ENCODE measurements at regions not wholly inside any gene's neighbourhood (a gene's known extent, or its start where the extent isn't known, plus 50 kb on each side); places are given as distances from the start of the nearest gene placed in this dataset.

DNA sequence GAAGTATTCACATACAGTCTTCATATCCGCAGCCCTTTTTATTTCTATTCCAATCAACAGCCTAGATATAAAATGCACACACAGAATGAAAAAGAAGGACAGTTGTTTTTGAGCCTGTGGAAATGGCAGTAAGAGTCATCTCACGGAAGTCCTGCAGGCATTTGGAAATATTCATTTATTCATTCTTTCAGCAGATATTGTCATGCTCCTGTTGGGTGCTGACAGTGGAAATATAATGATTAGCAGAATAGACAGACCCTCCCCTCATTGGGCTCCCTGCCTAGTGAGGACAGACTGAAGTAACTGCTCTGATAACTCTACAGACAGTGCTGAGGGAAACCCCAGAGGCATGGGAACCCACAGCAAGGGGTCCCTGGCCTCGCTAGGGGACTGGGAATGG is 392.3 kb downstream of the FOXO1 start:
- TF ChIP-seq, protein P1, sequence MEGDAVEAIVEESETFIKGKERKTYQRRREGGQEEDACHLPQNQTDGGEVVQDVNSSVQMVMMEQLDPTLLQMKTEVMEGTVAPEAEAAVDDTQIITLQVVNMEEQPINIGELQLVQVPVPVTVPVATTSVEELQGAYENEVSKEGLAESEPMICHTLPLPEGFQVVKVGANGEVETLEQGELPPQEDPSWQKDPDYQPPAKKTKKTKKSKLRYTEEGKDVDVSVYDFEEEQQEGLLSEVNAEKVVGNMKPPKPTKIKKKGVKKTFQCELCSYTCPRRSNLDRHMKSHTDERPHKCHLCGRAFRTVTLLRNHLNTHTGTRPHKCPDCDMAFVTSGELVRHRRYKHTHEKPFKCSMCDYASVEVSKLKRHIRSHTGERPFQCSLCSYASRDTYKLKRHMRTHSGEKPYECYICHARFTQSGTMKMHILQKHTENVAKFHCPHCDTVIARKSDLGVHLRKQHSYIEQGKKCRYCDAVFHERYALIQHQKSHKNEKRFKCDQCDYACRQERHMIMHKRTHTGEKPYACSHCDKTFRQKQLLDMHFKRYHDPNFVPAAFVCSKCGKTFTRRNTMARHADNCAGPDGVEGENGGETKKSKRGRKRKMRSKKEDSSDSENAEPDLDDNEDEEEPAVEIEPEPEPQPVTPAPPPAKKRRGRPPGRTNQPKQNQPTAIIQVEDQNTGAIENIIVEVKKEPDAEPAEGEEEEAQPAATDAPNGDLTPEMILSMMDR (IDR thresholded peaks at IDR 0.05; ENCODE audit: insufficient read depth, low read depth, low read length, missing control alignments): no peak
- no peak overlapping the region for H3K4me3 ChIP-seq (ENCODE audit: low read depth, low read length)
- DNase-seq (ENCODE audit: low read depth): no peak

DNA sequence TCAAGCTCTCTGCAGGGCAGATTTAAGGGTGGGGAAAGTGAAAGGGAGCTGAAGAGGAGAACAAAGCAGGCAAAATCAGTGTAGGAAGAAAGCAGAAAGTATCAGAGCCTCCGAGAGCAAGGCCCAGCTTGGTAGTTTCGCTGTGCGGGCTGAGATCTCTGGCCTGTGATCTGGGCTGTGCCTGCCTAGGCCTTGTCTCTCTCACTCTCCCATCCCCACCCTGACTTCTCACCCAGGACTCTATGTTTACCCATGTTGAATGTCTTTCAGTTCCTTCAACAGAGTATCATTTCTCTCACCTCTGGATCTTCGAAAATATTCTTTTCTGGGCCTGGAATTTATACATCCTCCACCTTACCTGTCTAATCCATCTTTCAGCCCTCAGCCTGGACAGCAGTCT is 391.3 kb downstream of the FOXO1 start:
- TF ChIP-seq, protein P1 (IDR thresholded peaks at IDR 0.05; ENCODE audit: insufficient read depth, low read depth, low read length, missing control alignments): no peak
- peak; percentile 42 for DNase-seq (ENCODE audit: low read depth)
- H3K4me3 ChIP-seq (ENCODE audit: low read depth, low read length): no peak overlapping the region

DNA sequence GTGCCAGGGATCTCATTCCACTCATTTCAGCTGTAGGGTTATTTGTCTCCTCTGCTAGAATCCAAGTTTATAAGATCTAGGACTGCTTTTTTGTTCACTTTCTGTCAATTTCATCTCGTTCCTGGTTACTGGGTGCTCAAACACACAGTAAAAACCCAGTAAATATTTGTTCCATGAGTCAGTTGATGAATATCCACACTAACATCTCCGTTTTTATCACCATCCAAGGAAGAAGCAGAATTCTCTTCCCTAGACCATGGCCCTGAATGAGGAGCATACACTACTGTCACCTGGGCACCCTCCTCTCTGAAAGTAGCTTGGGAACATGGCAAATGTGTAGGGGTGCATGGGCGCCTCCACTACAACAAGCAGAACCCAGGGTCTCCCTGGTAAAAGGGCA is 390.8 kb downstream of the FOXO1 start:
- DNase-seq (ENCODE audit: low read depth): no peak
- no peak overlapping the region for H3K4me3 ChIP-seq (ENCODE audit: low read depth, low read length)
- TF ChIP-seq, protein P1 (IDR thresholded peaks at IDR 0.05; ENCODE audit: insufficient read depth, low read depth, low read length, missing control alignments): no peak

DNA sequence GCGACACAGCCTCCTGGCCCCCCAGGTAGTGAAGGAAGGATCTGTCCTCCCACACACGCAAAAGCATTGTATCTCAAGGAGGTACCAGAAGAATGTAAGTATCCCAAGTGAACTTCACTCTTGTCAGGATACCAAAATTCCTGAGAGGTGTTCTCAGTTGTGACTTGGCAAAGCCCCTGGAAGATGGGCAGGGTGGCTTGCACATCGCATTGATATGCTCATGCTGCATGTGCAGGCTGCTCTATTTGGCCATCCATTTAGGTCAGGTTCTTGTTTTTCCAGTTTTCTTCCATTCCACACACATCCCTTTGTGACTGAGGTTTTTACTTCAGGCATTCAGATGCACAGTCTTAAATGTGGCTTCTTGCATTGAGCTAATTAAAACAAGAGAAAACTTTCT is 382.8 kb downstream of the FOXO1 start:
- TF ChIP-seq, protein P1 (IDR thresholded peaks at IDR 0.05; ENCODE audit: insufficient read depth, low read depth, low read length, missing control alignments): no peak
- no peak for DNase-seq (ENCODE audit: low read depth)

DNA sequence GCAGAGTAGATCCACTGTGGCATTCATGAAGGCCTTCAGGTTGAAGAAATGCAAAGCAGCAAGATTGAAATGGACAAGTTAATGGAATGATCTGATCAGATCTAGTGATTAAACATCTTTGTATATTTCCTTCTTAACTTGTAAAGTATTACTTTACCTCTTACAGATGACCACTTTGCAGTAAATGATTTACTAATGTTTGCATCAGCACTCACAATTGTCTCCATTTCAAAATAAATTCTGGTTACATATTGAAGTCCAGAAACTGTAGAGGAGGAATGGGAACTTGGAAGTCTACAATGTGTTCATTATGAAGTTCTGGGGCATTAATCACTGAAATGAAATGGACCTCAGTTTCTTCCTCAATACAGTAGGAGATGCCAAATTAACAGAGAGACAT is 380.8 kb downstream of the FOXO1 start:
- no peak overlapping the region for H3K4me3 ChIP-seq (ENCODE audit: low read depth, low read length)
- no peak for DNase-seq (ENCODE audit: low read depth)
- TF ChIP-seq, protein P1 (IDR thresholded peaks at IDR 0.05; ENCODE audit: insufficient read depth, low read depth, low read length, missing control alignments): no peak

More for the DNA sequence above, 382.8 kb downstream of the FOXO1 start:
- H3K4me3 ChIP-seq (ENCODE audit: low read depth, low read length): no peak overlapping the region

DNA sequence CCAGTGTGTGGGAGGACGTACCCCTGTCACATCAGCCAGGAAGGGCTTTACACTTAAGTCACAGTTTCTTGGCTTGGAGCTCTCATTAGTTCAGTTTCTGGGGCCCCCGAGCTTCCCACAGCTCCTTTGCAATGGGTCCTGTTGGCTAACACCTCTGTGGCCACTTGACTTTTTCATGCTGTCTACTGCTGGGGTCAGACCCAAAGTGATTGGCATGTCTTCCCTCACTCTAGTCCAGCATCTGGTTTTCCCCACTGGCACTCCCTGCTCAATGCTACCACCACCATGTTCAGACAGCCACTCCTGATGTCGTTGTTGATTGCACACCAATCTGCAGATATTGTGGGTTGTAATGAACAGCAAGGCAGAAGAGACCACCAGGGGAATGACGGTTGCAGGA is 379.0 kb downstream of the FOXO1 start:
- TF ChIP-seq, protein P1 (IDR thresholded peaks at IDR 0.05; ENCODE audit: insufficient read depth, low read depth, low read length, missing control alignments): no peak
- no peak for DNase-seq (ENCODE audit: low read depth)
- H3K4me3 ChIP-seq (ENCODE audit: low read depth, low read length): no peak overlapping the region

DNA sequence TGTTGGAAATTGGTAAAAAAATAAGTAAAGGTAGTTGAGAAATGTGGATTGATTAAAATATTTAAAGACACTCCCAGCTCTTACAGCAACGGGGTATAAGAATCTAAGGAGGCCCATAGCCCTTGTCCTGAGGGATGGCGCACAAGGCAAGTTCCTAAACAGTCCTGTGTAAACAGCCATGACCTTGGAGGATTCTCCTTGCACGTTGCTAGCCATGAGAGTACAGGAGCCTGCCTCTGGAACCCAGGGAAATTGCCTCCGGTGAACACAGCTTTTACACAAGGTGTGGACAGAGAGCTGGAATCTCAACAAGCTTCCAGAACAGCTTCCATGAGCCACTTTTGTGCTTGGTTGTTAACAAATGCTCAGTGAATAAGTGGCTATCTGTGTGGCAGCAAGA is 378.2 kb downstream of the FOXO1 start:
- no peak overlapping the region for H3K4me3 ChIP-seq (ENCODE audit: low read depth, low read length)
- DNase-seq (ENCODE audit: low read depth): no peak
- TF ChIP-seq, protein P1 (IDR thresholded peaks at IDR 0.05; ENCODE audit: insufficient read depth, low read depth, low read length, missing control alignments): no peak
